ENCODE measurements at regions not wholly inside any gene's neighbourhood (a gene's known extent, or its start where the extent isn't known, plus 50 kb on each side); places are given as distances from the start of the nearest gene placed in this dataset.

DNA sequence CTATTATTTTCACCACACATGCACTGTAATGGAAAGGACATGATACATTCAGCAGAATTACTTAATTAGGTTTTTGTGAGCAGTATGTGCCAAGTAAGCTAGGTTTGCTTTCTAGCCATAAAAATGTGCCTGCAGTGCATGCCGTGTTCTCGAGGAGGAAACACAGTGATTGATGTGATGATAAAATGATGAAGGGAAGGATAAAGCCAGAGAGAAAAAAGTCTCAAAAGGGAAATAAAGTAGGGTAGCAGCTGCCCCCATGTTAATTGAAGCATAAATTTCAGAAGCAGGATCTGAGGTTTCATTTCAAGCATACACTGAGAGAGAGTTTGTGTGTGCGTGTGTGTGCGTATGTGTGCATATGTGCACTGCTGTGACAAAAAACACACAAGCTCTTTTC, 714.2 kb upstream of the C9orf72 start:
- TF ChIP-seq, protein P1, sequence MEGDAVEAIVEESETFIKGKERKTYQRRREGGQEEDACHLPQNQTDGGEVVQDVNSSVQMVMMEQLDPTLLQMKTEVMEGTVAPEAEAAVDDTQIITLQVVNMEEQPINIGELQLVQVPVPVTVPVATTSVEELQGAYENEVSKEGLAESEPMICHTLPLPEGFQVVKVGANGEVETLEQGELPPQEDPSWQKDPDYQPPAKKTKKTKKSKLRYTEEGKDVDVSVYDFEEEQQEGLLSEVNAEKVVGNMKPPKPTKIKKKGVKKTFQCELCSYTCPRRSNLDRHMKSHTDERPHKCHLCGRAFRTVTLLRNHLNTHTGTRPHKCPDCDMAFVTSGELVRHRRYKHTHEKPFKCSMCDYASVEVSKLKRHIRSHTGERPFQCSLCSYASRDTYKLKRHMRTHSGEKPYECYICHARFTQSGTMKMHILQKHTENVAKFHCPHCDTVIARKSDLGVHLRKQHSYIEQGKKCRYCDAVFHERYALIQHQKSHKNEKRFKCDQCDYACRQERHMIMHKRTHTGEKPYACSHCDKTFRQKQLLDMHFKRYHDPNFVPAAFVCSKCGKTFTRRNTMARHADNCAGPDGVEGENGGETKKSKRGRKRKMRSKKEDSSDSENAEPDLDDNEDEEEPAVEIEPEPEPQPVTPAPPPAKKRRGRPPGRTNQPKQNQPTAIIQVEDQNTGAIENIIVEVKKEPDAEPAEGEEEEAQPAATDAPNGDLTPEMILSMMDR (IDR thresholded peaks at IDR 0.05; ENCODE audit: borderline replicate concordance): no peak
- Histone ChIP-seq H3K27me3 (ENCODE audit: low read depth) (no peaks in the 10 kb centered on the region), H3K27ac (replicated peaks) (no peak overlapping the region), H3K9me3 (replicated peaks) (no peaks in the 10 kb centered on the region), H3K4me1 (no peaks in the 10 kb centered on the region), H3K36me3 (no peaks in the 10 kb centered on the region), H3K4me3 (no peak overlapping the region)
- no peak for DNase-seq
- intact Hi-C loops (cut with micrococcal nuclease): no loop called here

DNA sequence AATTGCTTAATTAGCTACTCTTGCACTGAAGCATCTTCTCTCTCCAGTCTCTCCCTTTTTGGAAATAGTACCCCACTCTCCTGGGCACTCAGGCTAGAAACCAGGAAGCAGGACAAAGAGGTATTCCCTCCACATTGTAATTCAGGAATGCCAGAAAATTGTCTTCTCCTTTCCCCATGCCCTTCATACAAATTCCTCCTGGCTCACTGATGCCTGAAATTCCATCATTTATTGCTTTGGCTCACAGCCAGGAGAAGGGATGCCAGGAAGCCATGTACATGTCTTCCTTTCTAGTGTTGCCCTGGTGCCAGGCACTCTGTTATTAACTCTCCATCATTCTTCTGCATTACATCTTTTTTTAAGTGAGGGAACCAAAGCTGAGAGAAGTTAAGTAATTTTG, 716.5 kb upstream of the C9orf72 start:
- H3K9me3 ChIP-seq (replicated peaks): no peaks in the 10 kb centered on the region
- TF ChIP-seq, protein P1 (IDR thresholded peaks at IDR 0.05; ENCODE audit: borderline replicate concordance): no peak
- no peak overlapping the region for H3K27ac ChIP-seq (replicated peaks)
- no peaks in the 10 kb centered on the region for H3K36me3 ChIP-seq
- no peaks in the 10 kb centered on the region for H3K4me1 ChIP-seq
- no peak for DNase-seq
- H3K4me3 ChIP-seq: no peak overlapping the region
- intact Hi-C loops (cut with micrococcal nuclease): no loop called here
- H3K27me3 ChIP-seq (ENCODE audit: low read depth): no peaks in the 10 kb centered on the region

DNA sequence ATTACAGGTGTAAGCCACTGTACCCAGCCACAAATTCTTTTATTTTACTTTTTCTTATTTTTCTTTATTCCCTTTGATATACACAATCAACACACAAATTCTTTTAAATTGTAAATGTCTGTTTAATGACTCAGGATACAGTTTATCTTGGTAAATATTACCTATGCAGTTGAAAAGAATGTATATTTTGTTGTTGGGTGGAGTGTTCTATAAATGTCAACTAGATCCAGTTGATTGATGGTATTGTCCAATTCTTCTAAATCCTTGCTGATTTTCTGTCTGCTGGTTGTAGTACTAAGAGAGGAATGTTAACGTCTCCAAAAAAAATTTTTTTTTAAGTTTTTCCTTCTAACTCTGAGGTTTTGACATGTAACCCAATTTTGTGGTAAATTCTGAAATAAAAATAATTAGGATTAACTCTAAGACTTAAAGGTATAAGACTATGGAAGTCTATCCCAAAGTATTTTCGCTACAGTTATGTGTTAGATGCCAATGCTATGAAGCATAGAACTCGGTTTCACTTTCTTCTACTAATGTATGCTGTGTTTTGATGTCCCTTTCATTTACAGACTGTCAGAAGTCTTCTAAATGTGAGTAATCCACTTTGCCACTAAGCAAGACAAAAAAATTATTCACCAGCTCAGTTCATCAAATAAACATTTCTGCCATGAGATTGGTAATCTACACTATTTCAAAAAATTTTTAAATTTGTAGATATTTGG, 720.2 kb upstream of the C9orf72 start:
- no peak overlapping the region for H3K4me3 ChIP-seq
- H3K9me3 ChIP-seq (replicated peaks): no peaks in the 10 kb centered on the region
- H3K4me1 ChIP-seq: no peaks in the 10 kb centered on the region
- intact Hi-C loops (cut with micrococcal nuclease): no loop called here
- no peak overlapping the region for H3K27ac ChIP-seq (replicated peaks)
- TF ChIP-seq, protein P1 (IDR thresholded peaks at IDR 0.05; ENCODE audit: borderline replicate concordance): no peak
- DNase-seq: no peak
- H3K36me3 ChIP-seq: no peaks in the 10 kb centered on the region
- no peaks in the 10 kb centered on the region for H3K27me3 ChIP-seq (ENCODE audit: low read depth)

DNA sequence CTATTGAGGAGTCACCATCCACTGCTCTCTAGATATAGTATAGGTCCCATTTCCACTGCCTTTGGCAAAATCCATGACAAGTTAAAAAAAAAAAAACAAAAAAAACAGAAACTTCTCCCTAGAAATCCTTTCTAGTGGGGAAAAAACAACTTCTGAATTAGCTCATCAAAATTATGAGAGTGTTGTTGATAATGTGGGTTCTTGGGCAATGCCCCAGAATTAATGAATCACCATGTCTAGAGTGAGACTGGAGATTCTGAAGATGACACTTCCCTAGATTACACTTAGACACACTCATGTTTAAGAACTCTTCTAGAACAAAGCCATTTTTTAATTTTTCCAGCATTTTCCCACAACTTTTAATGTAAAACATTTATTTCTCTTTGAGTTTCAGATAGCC, 728.0 kb upstream of the C9orf72 start:
- no peak overlapping the region for H3K4me3 ChIP-seq

DNA sequence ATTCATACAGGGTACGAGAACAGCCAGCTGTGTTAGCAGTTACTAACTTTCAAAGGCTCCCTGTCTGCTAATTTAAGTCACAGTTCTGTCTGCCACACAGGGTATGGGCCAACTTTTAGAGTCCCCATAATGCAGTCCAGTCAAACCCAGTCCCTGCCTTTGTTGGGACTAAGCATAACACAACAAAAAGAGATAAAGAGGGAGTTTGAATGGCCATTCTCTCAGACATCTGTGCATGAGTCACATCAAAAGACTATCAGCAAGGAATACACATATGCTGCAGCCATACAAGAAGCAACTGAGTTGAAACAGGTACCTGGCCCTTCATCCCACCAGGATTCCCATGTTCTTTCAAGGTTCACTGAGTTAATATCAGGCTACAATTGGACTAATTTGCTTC, 744.5 kb upstream of the C9orf72 start:
- no peak overlapping the region for H3K4me3 ChIP-seq
- H3K4me1 ChIP-seq: no peaks in the 10 kb centered on the region
- no peaks in the 10 kb centered on the region for H3K27me3 ChIP-seq (ENCODE audit: low read depth)
- intact Hi-C loops (cut with micrococcal nuclease): no loop called here
- no peak for DNase-seq
- peaks cover 7% of the 10 kb centered on the region for H3K9me3 ChIP-seq (replicated peaks)
- H3K27ac ChIP-seq (replicated peaks): no peak overlapping the region
- TF ChIP-seq, protein P1 (IDR thresholded peaks at IDR 0.05; ENCODE audit: borderline replicate concordance): no peak
- H3K36me3 ChIP-seq: no peaks in the 10 kb centered on the region

More for the DNA sequence above, 728.0 kb upstream of the C9orf72 start:
- H3K4me1 ChIP-seq: no peaks in the 10 kb centered on the region
- intact Hi-C loops (cut with micrococcal nuclease): no loop called here
- TF ChIP-seq, protein P1 (IDR thresholded peaks at IDR 0.05; ENCODE audit: borderline replicate concordance): no peak
- no peaks in the 10 kb centered on the region for H3K9me3 ChIP-seq (replicated peaks)
- DNase-seq: no peak
- no peak overlapping the region for H3K27ac ChIP-seq (replicated peaks)
- no peaks in the 10 kb centered on the region for H3K36me3 ChIP-seq
- H3K27me3 ChIP-seq (ENCODE audit: low read depth): no peaks in the 10 kb centered on the region

All from left ventricle myocardium inferior (tissue), 1 donor.